ENCODE measurements at regions not wholly inside any gene's neighbourhood (a gene's known extent, or its start where the extent isn't known, plus 50 kb on each side); places are given as distances from the start of the nearest gene placed in this dataset.

- TF ChIP-seq PBX3 (IDR thresholded peaks at IDR 0.05) (peak; percentile 97), EZH2phosphoT487 (IDR thresholded peaks at IDR 0.05; ENCODE audit: borderline replicate concordance, low read depth) (no peak), GABPA (IDR thresholded peaks at IDR 0.05; ENCODE audit: low read depth) (0 out of 2 replicates have a peak, but pooled peaks have one; percentile 27)
Observed at GRCh38 chr2:133817680-133818566, 249.7 kb upstream of the NCKAP5 start (continued).

GRCh38 chr2:133818661-133819060 is 250.4 kb upstream of the NCKAP5 start:
- Histone ChIP-seq H3K9me2 (no peaks in the 10 kb centered on the region), H3K27ac (ENCODE audit: low read depth in 2 of 2, low read length in 1 of 2) (peak overlapping the region in 1 of 2 experiments; percentile 93; a peak in 3 of 4 replicates), H3K36me3 (replicated peaks in 1 of 2; ENCODE audit: control insufficient read depth in 1 of 2, insufficient read depth in 2 of 2, low read length in 1 of 2) (no peaks in the 10 kb centered on the region), H3K9ac (peak overlapping the region; percentile 30), H3F3A (replicated peaks; ENCODE audit: insufficient read depth) (peaks cover 25% of the 10 kb centered on the region), H3K9me3 (no peaks in the 10 kb centered on the region), H3K4me2 (peak overlapping the region; percentile 49; the same call in 1 of the 2 replicates), H3K27me3 (ENCODE audit: insufficient read depth) (no peaks in the 10 kb centered on the region), H3K79me2 (ENCODE audit: insufficient read depth) (no peaks in the 10 kb centered on the region), H3K4me1 (ENCODE audit: control insufficient read depth in 1 of 2, insufficient read depth in 2 of 2, low read depth in 1 of 2, low read length in 1 of 2) (peaks cover 5 to 45% of the 10 kb centered on the region in 2 experiments), H3K4me3 (ENCODE audit: low read depth in 2 of 2, low read length in 1 of 2) (no peak overlapping the region), H4K20me1 (ENCODE audit: insufficient read depth) (no peaks in the 10 kb centered on the region), H2AFZ (ENCODE audit: low read depth) (no peak overlapping the region)
- ChIA-PET CTCF (interaction anchor here (0.8 to 1.1 kb wide), 2 partner anchors 11 to 39 kb away, joined by 3 read pairs; no protein-coding TSS in a partner anchor), POLR2A (no interaction called here)
- TF ChIP-seq RFX5 (IDR thresholded peaks at IDR 0.05; ENCODE audit: low read length): no peak
- TF ChIP-seq TCF12 (IDR thresholded peaks at IDR 0.05): no peak
- no peak for TF ChIP-seq SMC3 (IDR thresholded peaks at IDR 0.05; ENCODE audit: low read depth, low read length)
- no peak for TF ChIP-seq USF1 (IDR thresholded peaks at IDR 0.05; ENCODE audit: borderline replicate concordance, low read depth)
- TF ChIP-seq FOSL2 (IDR thresholded peaks at IDR 0.05; ENCODE audit: borderline replicate concordance, low read depth): no peak
- TF ChIP-seq TAF1 (IDR thresholded peaks at IDR 0.05; ENCODE audit: borderline replicate concordance, low read depth, low read length): no peak
- TF ChIP-seq MAX (IDR thresholded peaks at IDR 0.05; ENCODE audit: low read depth): no peak
- TF ChIP-seq SIN3A (IDR thresholded peaks at IDR 0.05; ENCODE audit: borderline replicate concordance, low read depth, low read length): no peak
- TF ChIP-seq FOXJ3 (CRISPR knock-in tag; IDR thresholded peaks at IDR 0.05): no peak
- TF ChIP-seq CHD2 (IDR thresholded peaks at IDR 0.05; ENCODE audit: low read length, partially characterized antibody): no peak
- no peak for TF ChIP-seq ZBTB33 (IDR thresholded peaks at IDR 0.05; ENCODE audit: borderline replicate concordance, low read depth)
- TF ChIP-seq EP300 (IDR thresholded peaks at IDR 0.05; ENCODE audit: borderline replicate concordance in 1 of 2, low read depth in 1 of 2, low read length in 1 of 2): no peak
- no peak for TF ChIP-seq RCOR1 (IDR thresholded peaks at IDR 0.05; ENCODE audit: low read length)
- TF ChIP-seq NRF1 (IDR thresholded peaks at IDR 0.05; ENCODE audit: low read depth, low read length): no peak
- TF ChIP-seq MXI1 (IDR thresholded peaks at IDR 0.05; ENCODE audit: low read depth, low read length): no peak
- TF ChIP-seq GATA2 (CRISPR knock-in tag; IDR thresholded peaks at IDR 0.05): no peak
- TF ChIP-seq JUND (IDR thresholded peaks at IDR 0.05): no peak
- TF ChIP-seq TEAD4 (IDR thresholded peaks at IDR 0.05; ENCODE audit: borderline replicate concordance, insufficient read depth): no peak
- no peak for DNase-seq
- 55% methylated on average over 3 of the region's 3 CpGs for WGBS (ENCODE audit: low lambda C conversion rate)
